ENCODE measurements at regions not wholly inside any gene's neighbourhood (a gene's known extent, or its start where the extent isn't known, plus 50 kb on each side); places are given as distances from the start of the nearest gene placed in this dataset.

- TF ChIP-seq CHD2 (IDR thresholded peaks at IDR 0.05; ENCODE audit: low read length, partially characterized antibody) (no peak), RAD21 (IDR thresholded peaks at IDR 0.05; ENCODE audit: low read length) (no peak), EP300 (IDR thresholded peaks at IDR 0.05; ENCODE audit: borderline replicate concordance in 1 of 2, low read depth in 1 of 2, low read length in 1 of 2) (no peak), FOXM1 (IDR thresholded peaks at IDR 0.05; ENCODE audit: low read depth) (no peak)
Observed at GRCh38 chr1:192920412-192920811, 111.6 kb downstream of the RGS2 start (continued).

- peaks cover 0 to 4% of the 10 kb centered on the region in 2 experiments; a peak in 1 of 4 replicates for H3K4me1 ChIP-seq (ENCODE audit: control insufficient read depth in 1 of 2, insufficient read depth in 2 of 2, low read depth in 1 of 2, low read length in 1 of 2)
- no peak overlapping the region for H3K9ac ChIP-seq
- H3K36me3 ChIP-seq (replicated peaks in 1 of 2; ENCODE audit: control insufficient read depth in 1 of 2, insufficient read depth in 2 of 2, low read length in 1 of 2) = no peaks in the 10 kb centered on the region
- no peak overlapping the region for H3K27ac ChIP-seq (ENCODE audit: low read depth in 2 of 2, low read length in 1 of 2)
- no peak for DNase-seq
- no peaks in the 10 kb centered on the region for H3K27me3 ChIP-seq (ENCODE audit: insufficient read depth)
- no peaks in the 10 kb centered on the region for H3K9me2 ChIP-seq
- no peak overlapping the region for H3K4me3 ChIP-seq (ENCODE audit: low read depth in 2 of 2, low read length in 1 of 2)
- H3K79me2 ChIP-seq (ENCODE audit: insufficient read depth) = no peaks in the 10 kb centered on the region
- ChIA-PET POLR2A (no interaction called here), CTCF (no interaction called here)
- H2AFZ ChIP-seq (ENCODE audit: low read depth) = no peak overlapping the region
- H3K4me2 ChIP-seq = no peak overlapping the region
- TF ChIP-seq RFX5 (IDR thresholded peaks at IDR 0.05; ENCODE audit: low read length) (no peak), YY1 (IDR thresholded peaks at IDR 0.05; ENCODE audit: low read depth) (no peak), JUND (IDR thresholded peaks at IDR 0.05) (no peak), RXRA (IDR thresholded peaks at IDR 0.05; ENCODE audit: borderline replicate concordance, low read depth) (no peak), TCF12 (IDR thresholded peaks at IDR 0.05) (no peak), ZBTB33 (IDR thresholded peaks at IDR 0.05; ENCODE audit: borderline replicate concordance, low read depth) (no peak), TEAD4 (IDR thresholded peaks at IDR 0.05; ENCODE audit: borderline replicate concordance, insufficient read depth) (no peak)
- no peaks in the 10 kb centered on the region for H3F3A ChIP-seq (replicated peaks; ENCODE audit: insufficient read depth)
- no peaks in the 10 kb centered on the region for H3K9me3 ChIP-seq
- WGBS (ENCODE audit: low lambda C conversion rate) = 89% methylated on average over 4 of the region's 4 CpGs
- H4K20me1 ChIP-seq (ENCODE audit: insufficient read depth) = no peaks in the 10 kb centered on the region
Observed at GRCh38 chr1:192925609-192926008, 116.8 kb downstream of the RGS2 start.

GRCh38 chr1:192926736-192927135, 117.9 kb downstream of the RGS2 start:
- Histone ChIP-seq H3K4me3 (ENCODE audit: low read depth in 2 of 2, low read length in 1 of 2) (no peak overlapping the region), H3K4me1 (ENCODE audit: control insufficient read depth in 1 of 2, insufficient read depth in 2 of 2, low read depth in 1 of 2, low read length in 1 of 2) (peaks cover 0 to 4% of the 10 kb centered on the region in 2 experiments; a peak in 1 of 4 replicates), H3K9ac (no peak overlapping the region), H3K4me2 (no peak overlapping the region), H3K9me3 (no peaks in the 10 kb centered on the region), H2AFZ (ENCODE audit: low read depth) (no peak overlapping the region), H3F3A (replicated peaks; ENCODE audit: insufficient read depth) (no peaks in the 10 kb centered on the region), H3K36me3 (replicated peaks in 1 of 2; ENCODE audit: control insufficient read depth in 1 of 2, insufficient read depth in 2 of 2, low read length in 1 of 2) (no peaks in the 10 kb centered on the region), H3K9me2 (no peaks in the 10 kb centered on the region), H3K27ac (ENCODE audit: low read depth in 2 of 2, low read length in 1 of 2) (no peak overlapping the region), H3K27me3 (ENCODE audit: insufficient read depth) (no peaks in the 10 kb centered on the region), H3K79me2 (ENCODE audit: insufficient read depth) (no peaks in the 10 kb centered on the region), H4K20me1 (ENCODE audit: insufficient read depth) (no peaks in the 10 kb centered on the region)
- TF ChIP-seq POLR2AphosphoS5 (IDR thresholded peaks at IDR 0.05; ENCODE audit: low read depth, low read length) = no peak
- TF ChIP-seq NFIC (IDR thresholded peaks at IDR 0.05; ENCODE audit: borderline replicate concordance) = no peak
- no peak for TF ChIP-seq USF1 (IDR thresholded peaks at IDR 0.05; ENCODE audit: borderline replicate concordance, low read depth)
- no peak for TF ChIP-seq RAD21 (IDR thresholded peaks at IDR 0.05; ENCODE audit: low read length)
- ChIA-PET POLR2A (no interaction called here), CTCF (interaction anchor here (0.7 kb wide), 1 partner anchor 10 kb away, joined by 3 read pairs; no protein-coding TSS in a partner anchor)
- WGBS (ENCODE audit: low lambda C conversion rate) = 84% methylated on average over 5 of the region's 5 CpGs
- no peak for DNase-seq
